ENCODE measurements at regions not wholly inside any gene's neighbourhood (a gene's known extent, or its start where the extent isn't known, plus 50 kb on each side); places are given as distances from the start of the nearest gene placed in this dataset.
"Not testable (repeated sequence)": the region's sequence is repeated elsewhere in the genome, so short reads cannot be mapped to it uniquely, and the experiment has no call there.

DNA sequence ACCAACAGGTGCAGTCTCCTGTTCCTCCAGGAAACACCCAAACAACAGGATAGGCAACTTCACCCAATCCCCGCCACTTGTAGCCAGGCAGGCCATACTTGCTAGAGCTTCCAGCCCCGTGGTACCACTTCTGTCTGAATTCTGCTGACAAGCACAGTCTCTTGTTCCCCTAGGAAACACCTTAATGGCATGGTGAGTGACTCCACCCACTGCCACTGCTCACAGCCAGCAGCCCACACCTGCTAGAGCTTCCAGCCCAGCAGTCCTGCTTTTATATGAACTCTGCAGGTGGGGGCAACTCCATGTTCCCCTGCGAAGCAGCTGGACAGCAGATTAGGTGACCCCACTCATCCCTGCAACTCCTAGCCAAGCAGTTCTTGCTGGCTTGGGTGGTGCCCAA, 52.6 kb upstream of the COBL start:
- DNase-seq (ENCODE audit: low read depth) = not testable (repeated sequence)

GRCh38 chr7:51368334-51368733, 51.7 kb upstream of the COBL start:
- DNase-seq (ENCODE audit: low read depth) = no peak

DNA sequence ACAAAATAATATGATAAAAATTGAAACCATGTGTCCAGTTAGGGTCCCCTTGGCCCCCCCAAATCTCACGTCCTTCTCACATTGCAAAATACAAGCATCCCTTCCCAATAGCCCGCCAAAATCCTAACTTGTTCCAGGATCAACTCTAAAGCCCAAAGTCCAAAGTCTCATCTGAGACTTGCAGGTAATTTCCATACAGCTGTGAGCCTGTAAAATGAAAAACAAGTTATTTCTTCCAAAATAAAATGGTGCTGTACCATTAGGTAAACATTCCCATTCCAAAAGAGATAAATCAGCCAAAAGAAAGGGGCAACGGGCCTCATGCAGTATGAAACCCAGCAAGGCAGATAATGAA, 51.0 kb upstream of the COBL start:
- no peak for DNase-seq (ENCODE audit: low read depth)

DNA sequence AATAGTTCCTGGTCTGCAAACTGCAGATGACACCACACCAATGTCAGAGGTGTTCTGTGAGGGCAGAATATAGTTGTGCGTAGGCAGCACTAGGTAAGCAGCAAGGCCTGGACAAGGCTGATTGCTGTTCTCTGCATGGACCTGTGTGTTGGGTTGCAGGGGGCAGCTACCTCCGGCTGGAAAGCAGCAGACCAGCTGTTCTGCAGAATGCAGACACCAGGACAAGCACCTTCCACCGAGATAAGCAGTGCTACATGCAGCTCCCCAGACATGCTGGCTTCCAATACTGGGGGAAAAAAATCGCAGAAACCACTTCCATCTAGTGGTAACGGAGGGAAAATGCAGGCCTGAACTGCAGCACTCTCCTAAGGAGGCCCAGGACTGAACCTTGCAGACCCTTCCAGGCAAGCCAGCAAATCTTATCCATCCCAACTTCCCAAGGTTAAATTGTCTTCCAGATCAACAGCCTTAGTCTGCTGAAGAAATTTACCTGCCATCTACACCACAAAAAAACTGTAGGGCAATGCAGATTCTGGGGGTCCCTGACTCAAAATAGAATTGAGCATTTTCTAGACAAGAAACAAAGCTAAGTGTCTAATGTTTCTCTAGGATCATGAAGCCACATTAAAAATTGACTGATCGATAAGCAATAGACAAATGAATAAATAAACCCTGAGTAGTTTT, 50.5 kb upstream of the COBL start:
- peak; percentile 2 for DNase-seq (ENCODE audit: low read depth)
